GM23338 (cell line): ENCODE measurements at regions not wholly inside any gene's neighbourhood (a gene's known extent, or its start where the extent isn't known, plus 50 kb on each side); places are given as distances from the start of the nearest gene placed in this dataset.

Experiments used
- ATAC-seq: fragments of 200-7000 bp; cut with Tn5 transposase; 3 replicates; pipeline ENCODE4 v1.9.1; 2020
- DNase-seq: peaks from one replicate; pipeline ENCODE4 v3.0.0-alpha.2; 2015; ENCODE audit warnings: low spot score
- H2AFZ ChIP-seq: fragments of 200-600 bp; sonication (generic); 2 replicates; pipeline ENCODE4 v1.8.0; 2016; ENCODE audit warnings: antibody characterized with exemption, mild to moderate bottlenecking, moderate library complexity
- H3F3A ChIP-seq: fragments of 200-600 bp; sonication (generic); replicated peaks from 2 replicates; pipeline ENCODE4 v1.8.0; 2017; ENCODE audit warnings: antibody characterized with exemption, mixed run types, low read depth
- H3K27ac ChIP-seq: fragments of 200-600 bp; sonication (generic); 2 replicates; pipeline ENCODE4 v1.6.1; 2016; ENCODE audit warnings: low read depth
- H3K27me3 ChIP-seq: fragments of 200-600 bp; sonication (generic); 2 replicates; pipeline ENCODE4 v1.8.0; 2016; ENCODE audit warnings: mild to moderate bottlenecking, mixed run types, moderate library complexity; ENCODE audit not compliant: insufficient read depth
- H3K36me3 ChIP-seq: fragments of 200-600 bp; sonication (generic); 2 replicates; pipeline ENCODE4 v1.8.0; 2016; ENCODE audit warnings: mild to moderate bottlenecking; ENCODE audit not compliant: insufficient read depth
- H3K4me1 ChIP-seq: fragments of 200-600 bp; sonication (generic); 2 replicates; pipeline ENCODE4 v1.8.0; 2016; ENCODE audit warnings: mild to moderate bottlenecking, moderate library complexity; ENCODE audit not compliant: insufficient read depth
- H3K4me2 ChIP-seq: fragments of 200-600 bp; sonication (generic); 2 replicates; pipeline ENCODE4 v1.7.1; 2017; ENCODE audit warnings: mixed run types
- H3K4me3 ChIP-seq: fragments of 200-600 bp; sonication (generic); 2 replicates; pipeline ENCODE4 v1.6.1; 2016; ENCODE audit warnings: mixed run types
- H3K79me2 ChIP-seq: fragments of 200-600 bp; sonication (generic); replicated peaks from 2 replicates; pipeline ENCODE4 v1.8.0; 2017; ENCODE audit warnings: mild to moderate bottlenecking; ENCODE audit not compliant: insufficient read depth
- H3K9me2 ChIP-seq: fragments of 200-600 bp; sonication (generic); 2 replicates; pipeline ENCODE4 v1.8.0; 2017; ENCODE audit not compliant: insufficient read depth
- H4K20me1 ChIP-seq: fragments of 200-600 bp; sonication (generic); replicated peaks from 2 replicates; pipeline ENCODE4 v1.8.0; 2017; ENCODE audit warnings: mild to moderate bottlenecking; ENCODE audit not compliant: insufficient read depth
- H3K27ac Mint-ChIP-seq: 2 replicates; pipeline ENCODE4 v1.8.0; 2020; ENCODE audit warnings: inconsistent platforms, mild to moderate bottlenecking, moderate library complexity, mixed read lengths
- H3K27me3 Mint-ChIP-seq: 3 replicates; pipeline ENCODE4 v1.8.0; 2022; ENCODE audit warnings: low read depth, mild to moderate bottlenecking, moderate library complexity, mixed read lengths, inconsistent platforms; ENCODE audit not compliant: insufficient read depth, poor library complexity
- H3K36me3 Mint-ChIP-seq: 3 replicates; pipeline ENCODE4 v1.8.0; 2021; ENCODE audit warnings: low read depth, mild to moderate bottlenecking, inconsistent platforms, moderate library complexity, mixed read lengths
- H3K4me1 Mint-ChIP-seq: 3 replicates; pipeline ENCODE4 v1.8.0; 2020; ENCODE audit warnings: mild to moderate bottlenecking, inconsistent platforms, mixed read lengths
- H3K4me3 Mint-ChIP-seq: 3 replicates; pipeline ENCODE4 v1.8.0; 2021; ENCODE audit warnings: moderate library complexity, mild to moderate bottlenecking, inconsistent platforms, mixed read lengths
- H3K9me3 Mint-ChIP-seq: 3 replicates; pipeline ENCODE4 v1.8.0; 2020; ENCODE audit warnings: moderate library complexity, mild to moderate bottlenecking, inconsistent platforms, mixed read lengths
- TF ChIP-seq, protein P1 (sequence below): IDR thresholded peaks from one replicate; pipeline ENCODE4 v1.6.1; 2018; ENCODE audit warnings: antibody characterized with exemption; ENCODE audit not compliant: unreplicated experiment
- TF ChIP-seq, protein P2 (sequence below): fragments of 250-450 bp; sonication (Bioruptor Pico); IDR thresholded peaks from 2 replicates; pipeline ENCODE4 v1.5.0; 2020; ENCODE audit warnings: mild to moderate bottlenecking, moderate library complexity

DNA sequence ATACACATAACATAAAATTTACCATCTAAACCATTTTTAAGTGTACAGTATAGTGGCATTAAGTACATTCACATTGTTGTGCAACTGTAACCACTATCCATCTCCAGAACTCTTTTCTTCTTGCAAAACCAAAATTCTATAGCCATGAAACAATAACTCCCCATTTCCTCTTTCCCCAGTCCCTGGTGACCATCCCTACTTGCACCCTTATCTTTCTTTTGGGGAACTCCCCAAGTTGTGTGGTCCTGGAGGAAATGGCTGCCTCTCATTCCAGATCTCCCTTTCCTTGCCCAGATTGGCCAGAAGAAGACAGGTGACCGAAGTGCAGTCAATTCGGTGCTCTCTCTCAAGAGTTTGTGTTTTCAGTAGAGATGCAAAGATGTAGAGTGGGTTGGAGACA lies 389.6 kb upstream of the C1orf87 start:
- no peaks in the 10 kb centered on the region for H3K27me3 Mint-ChIP-seq
- H3K9me3 Mint-ChIP-seq = peaks cover 4% of the 10 kb centered on the region; the same call in 2 of the 3 replicates
- Histone ChIP-seq H2AFZ (no peak overlapping the region), H3K4me3 (no peak overlapping the region), H3K79me2 (no peaks in the 10 kb centered on the region), H3F3A (no peaks in the 10 kb centered on the region), H3K27ac (no peak overlapping the region), H3K4me1 (0 out of 2 replicates have a peak, but pooled peaks cover 5% of the 10 kb centered on the region), H3K4me2 (no peak overlapping the region), H3K27me3 (no peaks in the 10 kb centered on the region), H3K36me3 (no peaks in the 10 kb centered on the region; the same call in 1 of the 2 replicates), H3K9me2 (no peaks in the 10 kb centered on the region), H4K20me1 (no peaks in the 10 kb centered on the region)
- peaks cover 7% of the 10 kb centered on the region; the same call in 2 of the 3 replicates for H3K4me1 Mint-ChIP-seq
- DNase-seq (no peak), ATAC-seq (no peak)
- TF ChIP-seq, protein P1, sequence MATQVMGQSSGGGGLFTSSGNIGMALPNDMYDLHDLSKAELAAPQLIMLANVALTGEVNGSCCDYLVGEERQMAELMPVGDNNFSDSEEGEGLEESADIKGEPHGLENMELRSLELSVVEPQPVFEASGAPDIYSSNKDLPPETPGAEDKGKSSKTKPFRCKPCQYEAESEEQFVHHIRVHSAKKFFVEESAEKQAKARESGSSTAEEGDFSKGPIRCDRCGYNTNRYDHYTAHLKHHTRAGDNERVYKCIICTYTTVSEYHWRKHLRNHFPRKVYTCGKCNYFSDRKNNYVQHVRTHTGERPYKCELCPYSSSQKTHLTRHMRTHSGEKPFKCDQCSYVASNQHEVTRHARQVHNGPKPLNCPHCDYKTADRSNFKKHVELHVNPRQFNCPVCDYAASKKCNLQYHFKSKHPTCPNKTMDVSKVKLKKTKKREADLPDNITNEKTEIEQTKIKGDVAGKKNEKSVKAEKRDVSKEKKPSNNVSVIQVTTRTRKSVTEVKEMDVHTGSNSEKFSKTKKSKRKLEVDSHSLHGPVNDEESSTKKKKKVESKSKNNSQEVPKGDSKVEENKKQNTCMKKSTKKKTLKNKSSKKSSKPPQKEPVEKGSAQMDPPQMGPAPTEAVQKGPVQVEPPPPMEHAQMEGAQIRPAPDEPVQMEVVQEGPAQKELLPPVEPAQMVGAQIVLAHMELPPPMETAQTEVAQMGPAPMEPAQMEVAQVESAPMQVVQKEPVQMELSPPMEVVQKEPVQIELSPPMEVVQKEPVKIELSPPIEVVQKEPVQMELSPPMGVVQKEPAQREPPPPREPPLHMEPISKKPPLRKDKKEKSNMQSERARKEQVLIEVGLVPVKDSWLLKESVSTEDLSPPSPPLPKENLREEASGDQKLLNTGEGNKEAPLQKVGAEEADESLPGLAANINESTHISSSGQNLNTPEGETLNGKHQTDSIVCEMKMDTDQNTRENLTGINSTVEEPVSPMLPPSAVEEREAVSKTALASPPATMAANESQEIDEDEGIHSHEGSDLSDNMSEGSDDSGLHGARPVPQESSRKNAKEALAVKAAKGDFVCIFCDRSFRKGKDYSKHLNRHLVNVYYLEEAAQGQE = no peak
- TF ChIP-seq, protein P2, sequence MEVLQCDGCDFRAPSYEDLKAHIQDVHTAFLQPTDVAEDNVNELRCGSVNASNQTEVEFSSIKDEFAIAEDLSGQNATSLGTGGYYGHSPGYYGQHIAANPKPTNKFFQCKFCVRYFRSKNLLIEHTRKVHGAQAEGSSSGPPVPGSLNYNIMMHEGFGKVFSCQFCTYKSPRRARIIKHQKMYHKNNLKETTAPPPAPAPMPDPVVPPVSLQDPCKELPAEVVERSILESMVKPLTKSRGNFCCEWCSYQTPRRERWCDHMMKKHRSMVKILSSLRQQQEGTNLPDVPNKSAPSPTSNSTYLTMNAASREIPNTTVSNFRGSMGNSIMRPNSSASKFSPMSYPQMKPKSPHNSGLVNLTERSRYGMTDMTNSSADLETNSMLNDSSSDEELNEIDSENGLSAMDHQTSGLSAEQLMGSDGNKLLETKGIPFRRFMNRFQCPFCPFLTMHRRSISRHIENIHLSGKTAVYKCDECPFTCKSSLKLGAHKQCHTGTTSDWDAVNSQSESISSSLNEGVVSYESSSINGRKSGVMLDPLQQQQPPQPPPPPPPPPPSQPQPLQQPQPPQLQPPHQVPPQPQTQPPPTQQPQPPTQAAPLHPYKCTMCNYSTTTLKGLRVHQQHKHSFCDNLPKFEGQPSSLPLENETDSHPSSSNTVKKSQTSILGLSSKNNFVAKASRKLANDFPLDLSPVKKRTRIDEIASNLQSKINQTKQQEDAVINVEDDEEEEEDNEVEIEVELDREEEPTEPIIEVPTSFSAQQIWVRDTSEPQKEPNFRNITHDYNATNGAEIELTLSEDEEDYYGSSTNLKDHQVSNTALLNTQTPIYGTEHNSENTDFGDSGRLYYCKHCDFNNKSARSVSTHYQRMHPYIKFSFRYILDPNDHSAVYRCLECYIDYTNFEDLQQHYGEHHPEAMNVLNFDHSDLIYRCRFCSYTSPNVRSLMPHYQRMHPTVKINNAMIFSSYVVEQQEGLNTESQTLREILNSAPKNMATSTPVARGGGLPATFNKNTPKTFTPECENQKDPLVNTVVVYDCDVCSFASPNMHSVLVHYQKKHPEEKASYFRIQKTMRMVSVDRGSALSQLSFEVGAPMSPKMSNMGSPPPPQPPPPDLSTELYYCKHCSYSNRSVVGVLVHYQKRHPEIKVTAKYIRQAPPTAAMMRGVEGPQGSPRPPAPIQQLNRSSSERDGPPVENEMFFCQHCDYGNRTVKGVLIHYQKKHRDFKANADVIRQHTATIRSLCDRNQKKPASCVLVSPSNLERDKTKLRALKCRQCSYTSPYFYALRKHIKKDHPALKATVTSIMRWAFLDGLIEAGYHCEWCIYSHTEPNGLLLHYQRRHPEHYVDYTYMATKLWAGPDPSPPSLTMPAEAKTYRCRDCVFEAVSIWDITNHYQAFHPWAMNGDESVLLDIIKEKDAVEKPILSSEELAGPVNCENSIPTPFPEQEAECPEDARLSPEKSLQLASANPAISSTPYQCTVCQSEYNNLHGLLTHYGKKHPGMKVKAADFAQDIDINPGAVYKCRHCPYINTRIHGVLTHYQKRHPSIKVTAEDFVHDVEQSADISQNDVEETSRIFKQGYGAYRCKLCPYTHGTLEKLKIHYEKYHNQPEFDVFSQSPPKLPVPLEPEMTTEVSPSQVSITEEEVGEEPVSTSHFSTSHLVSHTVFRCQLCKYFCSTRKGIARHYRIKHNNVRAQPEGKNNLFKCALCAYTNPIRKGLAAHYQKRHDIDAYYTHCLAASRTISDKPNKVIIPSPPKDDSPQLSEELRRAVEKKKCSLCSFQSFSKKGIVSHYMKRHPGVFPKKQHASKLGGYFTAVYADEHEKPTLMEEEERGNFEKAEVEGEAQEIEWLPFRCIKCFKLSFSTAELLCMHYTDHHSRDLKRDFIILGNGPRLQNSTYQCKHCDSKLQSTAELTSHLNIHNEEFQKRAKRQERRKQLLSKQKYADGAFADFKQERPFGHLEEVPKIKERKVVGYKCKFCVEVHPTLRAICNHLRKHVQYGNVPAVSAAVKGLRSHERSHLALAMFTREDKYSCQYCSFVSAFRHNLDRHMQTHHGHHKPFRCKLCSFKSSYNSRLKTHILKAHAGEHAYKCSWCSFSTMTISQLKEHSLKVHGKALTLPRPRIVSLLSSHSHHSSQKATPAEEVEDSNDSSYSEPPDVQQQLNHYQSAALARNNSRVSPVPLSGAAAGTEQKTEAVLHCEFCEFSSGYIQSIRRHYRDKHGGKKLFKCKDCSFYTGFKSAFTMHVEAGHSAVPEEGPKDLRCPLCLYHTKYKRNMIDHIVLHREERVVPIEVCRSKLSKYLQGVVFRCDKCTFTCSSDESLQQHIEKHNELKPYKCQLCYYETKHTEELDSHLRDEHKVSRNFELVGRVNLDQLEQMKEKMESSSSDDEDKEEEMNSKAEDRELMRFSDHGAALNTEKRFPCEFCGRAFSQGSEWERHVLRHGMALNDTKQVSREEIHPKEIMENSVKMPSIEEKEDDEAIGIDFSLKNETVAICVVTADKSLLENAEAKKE (CRISPR knock-in tag) = no peak
- H3K27ac Mint-ChIP-seq = no peak overlapping the region
- H3K36me3 Mint-ChIP-seq = no peaks in the 10 kb centered on the region
- no peak overlapping the region for H3K4me3 Mint-ChIP-seq
